Fibroblast of mammary gland (primary cell): ENCODE measurements at regions not wholly inside any gene's neighbourhood (a gene's known extent, or its start where the extent isn't known, plus 50 kb on each side); places are given as distances from the start of the nearest gene placed in this dataset.

Experiments
- DNase-seq: peaks from one replicate; pipeline ENCODE4 v3.0.0-alpha.2; 2010; ENCODE audit warnings: low read depth
- H3K4me3 ChIP-seq: 2 replicates; pipeline ENCODE4 v1.5.1; 2011; ENCODE audit warnings: low read depth, mild to moderate bottlenecking, low read length, moderate library complexity; ENCODE audit not compliant: control insufficient read depth
- CTCF ChIP-seq: conservative IDR thresholded peaks from 2 replicates; pipeline ENCODE4 v1.5.1; 2011; ENCODE audit warnings: low read depth, low read length, inconsistent platforms; ENCODE audit not compliant: control insufficient read depth, insufficient read depth

- peak; percentile 91 for DNase-seq
- TF ChIP-seq CTCF, result no peak
- H3K4me3 ChIP-seq, result no peak overlapping the region
These were observed 222.9 kb downstream of the MTERF1 start for GRCh38 chr7:91657483-91658071.

- TF ChIP-seq CTCF, result no peak
- no peak for DNase-seq
- H3K4me3 ChIP-seq, result no peak overlapping the region
These were observed 221.4 kb downstream of the MTERF1 start for GRCh38 chr7:91659096-91659495.

GRCh38 chr7:91660734-91661356, 219.7 kb downstream of the MTERF1 start:
- H3K4me3 ChIP-seq, result no peak overlapping the region
- TF ChIP-seq CTCF, result no peak
- DNase-seq, result peak; percentile 8

GRCh38 chr7:91661727-91662126, 218.8 kb downstream of the MTERF1 start:
- DNase-seq, result no peak
- H3K4me3 ChIP-seq, result no peak overlapping the region
- no peak for TF ChIP-seq CTCF

- DNase-seq, result no peak
- no peak for TF ChIP-seq CTCF
- H3K4me3 ChIP-seq, result no peak overlapping the region
These were observed 212.3 kb downstream of the MTERF1 start for GRCh38 chr7:91668217-91668616.

GRCh38 chr7:91671245-91671644, 209.3 kb downstream of the MTERF1 start:
- H3K4me3 ChIP-seq, result no peak overlapping the region
- DNase-seq, result no peak
- no peak for TF ChIP-seq CTCF

- H3K4me3 ChIP-seq, result no peak overlapping the region
- no peak for TF ChIP-seq CTCF
- DNase-seq, result no peak
These were observed 206.0 kb downstream of the MTERF1 start for GRCh38 chr7:91674470-91674869.
